Choroid plexus epithelial cell (primary cell): ENCODE measurements at regions not wholly inside any gene's neighbourhood (a gene's known extent, or its start where the extent isn't known, plus 50 kb on each side); places are given as distances from the start of the nearest gene placed in this dataset.

Experiments used
- DNase-seq: peaks from one replicate; pipeline ENCODE4 v3.0.0-alpha.2; 2010; ENCODE audit warnings: low read depth
- H3K4me3 ChIP-seq: 2 replicates; pipeline ENCODE4 v1.5.1; 2011; ENCODE audit warnings: low read depth, mild to moderate bottlenecking, control low read depth, low read length, moderate library complexity
- CTCF ChIP-seq: conservative IDR thresholded peaks from 2 replicates; pipeline ENCODE4 v1.5.1; 2011; ENCODE audit warnings: low read depth, mild to moderate bottlenecking, control low read depth, inconsistent platforms, low read length, moderate library complexity

- peak; percentile 91 for DNase-seq
- TF ChIP-seq CTCF: peak; percentile 21
Measured at GRCh38 chr2:228700638-228701037, 519.2 kb upstream of the SPHKAP start.

DNA sequence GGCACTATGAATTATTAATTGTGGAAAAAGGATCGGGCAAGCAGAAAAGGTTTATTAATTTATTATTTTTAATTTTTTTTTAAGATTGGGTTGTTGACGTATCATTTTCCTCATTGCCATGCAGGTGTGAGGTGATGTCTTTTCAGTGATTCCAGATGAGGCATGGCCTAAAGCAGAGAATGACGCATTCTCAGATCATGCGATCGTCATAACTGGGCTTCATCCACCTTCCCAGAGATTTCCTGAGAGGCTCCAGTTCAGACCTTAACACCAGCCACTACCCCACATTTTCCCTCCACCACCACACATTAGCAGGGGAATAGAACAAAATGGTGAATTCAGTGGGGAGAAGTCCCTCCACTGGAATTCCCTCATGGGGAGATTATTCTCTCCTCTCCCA lies 518.4 kb upstream of the SPHKAP start:
- no peak for TF ChIP-seq CTCF
- no peak for DNase-seq
- H3K4me3 ChIP-seq: no peak overlapping the region

More at GRCh38 chr2:228700638-228701037, 519.2 kb upstream of the SPHKAP start:
- H3K4me3 ChIP-seq: peak overlapping the region; percentile 39

DNA sequence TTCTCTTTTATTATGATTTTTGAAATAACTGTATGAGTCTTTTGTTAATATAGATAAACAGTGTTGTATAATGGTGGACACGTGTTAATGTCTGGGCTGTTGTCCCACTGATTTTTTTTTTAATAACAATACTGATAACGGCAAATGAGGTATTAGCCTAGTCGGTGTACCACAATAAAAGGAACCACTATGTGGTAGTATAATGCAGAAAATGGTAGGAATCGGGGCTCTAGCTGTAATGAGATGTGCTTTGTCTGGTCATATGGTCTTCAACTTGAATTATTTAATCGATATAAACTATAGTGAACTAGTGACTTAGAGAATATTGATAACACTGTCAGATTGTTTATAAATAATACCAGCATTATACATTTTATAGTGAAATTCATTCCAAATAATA lies 517.9 kb upstream of the SPHKAP start:
- peak; percentile 49 for TF ChIP-seq CTCF
- peak; percentile 85 for DNase-seq
- H3K4me3 ChIP-seq: no peak overlapping the region

GRCh38 chr2:228698963-228699362 lies 517.5 kb upstream of the SPHKAP start:
- no peak overlapping the region for H3K4me3 ChIP-seq
- no peak for DNase-seq
- TF ChIP-seq CTCF: no peak

GRCh38 chr2:228697456-228697855 lies 516.0 kb upstream of the SPHKAP start:
- no peak for DNase-seq
- H3K4me3 ChIP-seq: no peak overlapping the region
- TF ChIP-seq CTCF: no peak

- DNase-seq: no peak
- no peak overlapping the region for H3K4me3 ChIP-seq
- no peak for TF ChIP-seq CTCF
Measured at GRCh38 chr2:228690681-228691080, 509.2 kb upstream of the SPHKAP start.

- DNase-seq: peak; percentile 40
- H3K4me3 ChIP-seq: no peak overlapping the region
- peak; percentile 54 for TF ChIP-seq CTCF
Measured at GRCh38 chr2:228689053-228689452, 507.6 kb upstream of the SPHKAP start.
